ENCODE measurements at regions not wholly inside any gene's neighbourhood (a gene's known extent, or its start where the extent isn't known, plus 50 kb on each side); places are given as distances from the start of the nearest gene placed in this dataset.

DNA sequence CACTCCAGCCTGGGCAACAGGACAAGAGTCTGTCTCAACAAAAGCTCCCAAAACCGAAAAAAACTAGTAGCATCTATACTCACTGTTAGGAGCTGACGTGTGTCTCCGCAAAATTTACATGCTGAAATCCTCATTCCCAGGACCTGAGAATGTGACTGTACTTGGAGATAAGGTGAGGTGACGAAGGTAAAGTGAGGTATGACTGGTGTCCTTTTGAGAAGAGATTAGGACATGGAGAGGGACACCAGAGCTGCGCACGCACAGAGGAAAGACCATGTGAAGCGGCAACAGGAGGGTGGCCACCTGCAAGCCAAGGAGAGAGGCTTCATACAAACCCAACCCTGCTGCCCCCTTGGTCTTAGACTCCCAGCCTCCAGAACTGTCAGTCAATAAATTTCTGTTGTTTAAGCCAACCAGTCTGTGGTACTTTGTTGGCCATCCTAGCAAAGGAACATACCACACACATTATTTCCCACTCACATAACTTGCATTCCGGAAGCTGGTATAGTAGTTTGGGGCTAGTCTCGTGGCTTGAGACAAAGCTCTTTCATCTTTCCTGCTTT, 1154.0 kb upstream of the CELF2 start:
- no peak overlapping the region for H3K4me3 ChIP-seq (ENCODE audit: control insufficient read depth, low read depth, low read length)
- DNase-seq (ENCODE audit: low read depth) = no peak
- TF ChIP-seq, protein P1, sequence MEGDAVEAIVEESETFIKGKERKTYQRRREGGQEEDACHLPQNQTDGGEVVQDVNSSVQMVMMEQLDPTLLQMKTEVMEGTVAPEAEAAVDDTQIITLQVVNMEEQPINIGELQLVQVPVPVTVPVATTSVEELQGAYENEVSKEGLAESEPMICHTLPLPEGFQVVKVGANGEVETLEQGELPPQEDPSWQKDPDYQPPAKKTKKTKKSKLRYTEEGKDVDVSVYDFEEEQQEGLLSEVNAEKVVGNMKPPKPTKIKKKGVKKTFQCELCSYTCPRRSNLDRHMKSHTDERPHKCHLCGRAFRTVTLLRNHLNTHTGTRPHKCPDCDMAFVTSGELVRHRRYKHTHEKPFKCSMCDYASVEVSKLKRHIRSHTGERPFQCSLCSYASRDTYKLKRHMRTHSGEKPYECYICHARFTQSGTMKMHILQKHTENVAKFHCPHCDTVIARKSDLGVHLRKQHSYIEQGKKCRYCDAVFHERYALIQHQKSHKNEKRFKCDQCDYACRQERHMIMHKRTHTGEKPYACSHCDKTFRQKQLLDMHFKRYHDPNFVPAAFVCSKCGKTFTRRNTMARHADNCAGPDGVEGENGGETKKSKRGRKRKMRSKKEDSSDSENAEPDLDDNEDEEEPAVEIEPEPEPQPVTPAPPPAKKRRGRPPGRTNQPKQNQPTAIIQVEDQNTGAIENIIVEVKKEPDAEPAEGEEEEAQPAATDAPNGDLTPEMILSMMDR (conservative IDR thresholded peaks at IDR 0.05; ENCODE audit: control insufficient read depth, insufficient read depth, low read depth, low read length) = no peak

DNA sequence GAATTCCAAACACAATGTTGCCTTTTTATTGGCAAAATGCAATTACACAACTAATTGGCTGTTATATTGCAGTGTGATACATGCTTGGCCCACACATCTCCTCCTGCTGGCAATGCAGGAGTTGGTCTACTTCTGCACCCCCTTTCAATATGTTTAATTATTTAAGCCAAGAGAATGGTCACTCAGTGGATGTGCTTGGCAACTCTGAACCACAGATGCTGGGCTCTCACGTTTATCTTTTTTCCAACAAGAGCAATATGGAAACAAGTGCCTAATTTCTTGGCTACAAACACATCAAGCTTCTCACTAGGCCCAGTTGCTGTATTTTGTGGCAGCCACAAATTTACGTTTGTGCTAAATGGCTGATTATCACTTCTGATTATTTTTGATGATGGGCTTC, 1149.2 kb upstream of the CELF2 start:
- TF ChIP-seq, protein P1 (conservative IDR thresholded peaks at IDR 0.05; ENCODE audit: control insufficient read depth, insufficient read depth, low read depth, low read length) = no peak
- DNase-seq (ENCODE audit: low read depth) = no peak
- no peak overlapping the region for H3K4me3 ChIP-seq (ENCODE audit: control insufficient read depth, low read depth, low read length)

DNA sequence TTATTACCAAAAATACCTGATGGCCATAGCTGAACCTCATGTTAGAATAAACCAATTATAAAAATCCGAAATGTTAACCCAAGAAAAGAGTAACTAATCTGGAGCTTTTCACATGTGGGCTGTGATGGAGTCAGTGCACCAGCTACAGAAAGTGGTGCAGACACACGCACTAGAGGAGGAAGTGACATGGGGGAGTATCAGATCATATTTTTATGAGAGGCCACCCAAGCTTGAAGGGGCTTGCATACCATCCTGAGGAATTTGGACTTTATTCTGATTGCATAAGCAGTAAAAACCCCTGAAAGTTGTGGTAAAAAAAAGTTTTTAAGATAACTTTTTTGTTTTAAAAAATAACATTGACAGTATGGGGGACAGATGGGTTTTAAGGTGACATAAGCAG, 1148.5 kb upstream of the CELF2 start:
- H3K4me3 ChIP-seq (ENCODE audit: control insufficient read depth, low read depth, low read length) = no peak overlapping the region
- DNase-seq (ENCODE audit: low read depth) = no peak
- TF ChIP-seq, protein P1 (conservative IDR thresholded peaks at IDR 0.05; ENCODE audit: control insufficient read depth, insufficient read depth, low read depth, low read length) = no peak

DNA sequence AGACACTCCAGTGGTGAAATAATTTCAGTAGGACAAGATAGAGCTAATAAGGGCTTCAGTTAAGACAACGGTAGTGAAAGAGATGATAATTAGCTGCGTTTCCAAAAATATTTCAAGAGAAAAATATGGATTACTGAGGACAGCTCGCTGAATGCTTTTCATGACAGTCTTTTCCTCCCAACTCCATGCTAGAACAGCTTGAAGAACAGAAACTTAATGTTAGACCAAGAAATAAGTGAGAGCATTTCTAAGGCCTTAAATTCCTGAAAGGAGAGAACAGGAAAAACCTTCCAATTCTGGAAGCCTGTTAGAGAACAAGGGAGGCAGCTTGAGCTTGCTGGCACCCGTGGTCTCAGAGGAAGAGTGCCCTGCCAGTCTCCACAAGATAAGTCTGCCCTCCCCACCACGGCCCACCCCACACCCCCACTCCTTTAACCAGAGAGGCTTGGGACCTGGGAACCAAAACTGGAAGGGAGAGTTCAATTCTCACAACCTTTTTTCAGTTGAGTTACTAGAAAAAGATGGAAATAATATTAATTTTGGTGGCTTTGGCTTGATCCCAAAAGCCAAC, 1148.0 kb upstream of the CELF2 start:
- TF ChIP-seq, protein P1 (conservative IDR thresholded peaks at IDR 0.05; ENCODE audit: control insufficient read depth, insufficient read depth, low read depth, low read length) = no peak
- H3K4me3 ChIP-seq (ENCODE audit: control insufficient read depth, low read depth, low read length) = no peak overlapping the region
- no peak for DNase-seq (ENCODE audit: low read depth)

DNA sequence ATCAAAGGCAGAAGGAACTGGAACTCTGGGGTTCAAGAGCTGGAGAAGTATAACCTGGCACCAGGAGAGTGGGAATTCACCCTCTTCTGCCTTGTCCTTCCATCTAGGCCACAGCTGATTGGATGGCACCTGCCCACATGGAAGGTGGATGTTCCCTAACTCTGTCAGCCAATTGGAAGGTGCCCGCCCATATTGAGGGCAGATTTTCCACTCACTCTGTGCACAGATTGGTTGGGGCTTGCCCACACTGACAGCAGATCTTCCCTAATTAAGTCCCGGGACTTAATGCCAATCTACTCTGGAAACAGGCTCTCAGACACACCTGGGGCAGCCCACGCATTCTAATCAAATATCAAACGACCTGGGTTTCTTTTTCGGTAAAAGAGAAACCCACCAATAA, 1142.3 kb upstream of the CELF2 start:
- no peak for DNase-seq (ENCODE audit: low read depth)
- TF ChIP-seq, protein P1 (conservative IDR thresholded peaks at IDR 0.05; ENCODE audit: control insufficient read depth, insufficient read depth, low read depth, low read length) = no peak

DNA sequence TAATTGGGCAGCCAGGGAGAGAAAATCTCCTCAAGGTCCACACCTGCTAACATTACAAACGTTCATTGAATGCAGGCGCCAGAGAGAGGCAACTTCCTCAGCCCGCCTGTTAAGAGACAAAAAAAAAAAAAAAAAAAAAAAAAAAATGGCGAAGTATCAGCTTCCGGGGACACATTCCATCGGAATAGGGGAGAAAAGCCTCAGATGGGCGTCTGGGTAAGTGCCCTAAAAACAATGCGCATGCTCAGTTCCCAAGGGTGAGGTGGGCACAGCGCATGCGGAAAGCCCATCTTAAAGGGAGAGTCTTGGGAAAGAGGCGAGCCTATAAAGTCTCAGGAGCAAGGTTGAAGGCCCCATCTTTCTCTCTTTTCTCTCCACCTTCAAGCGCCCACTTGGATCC, 1139.7 kb upstream of the CELF2 start:
- no peak for DNase-seq (ENCODE audit: low read depth)
- no peak overlapping the region for H3K4me3 ChIP-seq (ENCODE audit: control insufficient read depth, low read depth, low read length)
- TF ChIP-seq, protein P1 (conservative IDR thresholded peaks at IDR 0.05; ENCODE audit: control insufficient read depth, insufficient read depth, low read depth, low read length) = no peak

More for the DNA sequence above, 1142.3 kb upstream of the CELF2 start:
- no peak overlapping the region for H3K4me3 ChIP-seq (ENCODE audit: control insufficient read depth, low read depth, low read length)
